Calu3 (cell line): ENCODE measurements at regions not wholly inside any gene's neighbourhood (a gene's known extent, or its start where the extent isn't known, plus 50 kb on each side); places are given as distances from the start of the nearest gene placed in this dataset.

Source experiments
- BruUV-seq: library from RNA; stranded (reverse); fragments of 400-500 nt; replicated peaks from 2 replicates; lab custom pipeline; 2021; lab: Mats Ljungman, UMichigan
- CTCF ChIA-PET: fragments of 300-600 bp; sonication (Branson Sonifier 250); formaldehyde crosslinking; loops from one replicate; lab custom pipeline; 2022; ENCODE audit warnings: antibody characterized with exemption; lab: Charles Lee
- DNase-seq: peaks from one replicate; pipeline ENCODE4 v3.0.0; 2022
- H3K27ac Mint-ChIP-seq: one replicate; pipeline ENCODE4 v1.8.0; 2022; ENCODE audit warnings: mixed read lengths; ENCODE audit not compliant: unreplicated experiment
- H3K27me3 Mint-ChIP-seq: one replicate; pipeline ENCODE4 v1.8.0; 2022; ENCODE audit warnings: mixed read lengths; ENCODE audit not compliant: unreplicated experiment
- H3K36me3 Mint-ChIP-seq: one replicate; pipeline ENCODE4 v1.8.0; 2022; ENCODE audit warnings: mild to moderate bottlenecking, moderate library complexity, mixed read lengths; ENCODE audit not compliant: insufficient read depth, unreplicated experiment
- H3K4me1 Mint-ChIP-seq: one replicate; pipeline ENCODE4 v1.8.0; 2022; ENCODE audit warnings: mild to moderate bottlenecking, low read depth, mixed read lengths; ENCODE audit not compliant: unreplicated experiment
- H3K4me3 Mint-ChIP-seq: one replicate; pipeline ENCODE4 v1.8.0; 2022; ENCODE audit warnings: mild to moderate bottlenecking, low read depth, moderate library complexity, mixed read lengths; ENCODE audit not compliant: unreplicated experiment
- H3K9me3 Mint-ChIP-seq: one replicate; pipeline ENCODE4 v1.8.0; 2022; ENCODE audit warnings: low read depth, mixed read lengths; ENCODE audit not compliant: unreplicated experiment
- CTCF ChIP-seq: fragments of 200-600 bp; IDR thresholded peaks from one replicate; pipeline ENCODE4 v1.8.0; 2022; ENCODE audit warnings: antibody characterized with exemption; ENCODE audit not compliant: unreplicated experiment
- intact Hi-C: fragments of 100-400 bp; cut with micrococcal nuclease; formaldehyde crosslinking; loops from one replicate; pipeline ENCODE4 v1.10.0; 2022; ENCODE audit not compliant: unreplicated experiment

GRCh38 chr3:4233488-4233887, 69.7 kb upstream of the SETMAR start:
- intact Hi-C loops, result no loop called here
- no TSS peak for BruUV-seq
- DNase-seq, result no peak
- no peak for TF ChIP-seq CTCF
- H3K4me1 Mint-ChIP-seq, result no peaks in the 10 kb centered on the region
- CTCF ChIA-PET, result no interaction called here
- no peaks in the 10 kb centered on the region for H3K27me3 Mint-ChIP-seq
- H3K9me3 Mint-ChIP-seq, result peaks cover 3% of the 10 kb centered on the region
- H3K4me3 Mint-ChIP-seq, result no peak overlapping the region
- no peak overlapping the region for H3K27ac Mint-ChIP-seq
- H3K36me3 Mint-ChIP-seq, result no peaks in the 10 kb centered on the region

GRCh38 chr3:4234889-4235288, 68.3 kb upstream of the SETMAR start:
- Mint-ChIP-seq H3K27ac (no peak overlapping the region), H3K36me3 (no peaks in the 10 kb centered on the region), H3K27me3 (no peaks in the 10 kb centered on the region), H3K4me3 (no peak overlapping the region), H3K4me1 (no peaks in the 10 kb centered on the region), H3K9me3 (peaks cover 3% of the 10 kb centered on the region)
- no peak for DNase-seq
- CTCF ChIA-PET, result no interaction called here
- BruUV-seq, result no TSS peak
- no peak for TF ChIP-seq CTCF
- intact Hi-C loops, result no loop called here

GRCh38 chr3:4235690-4236089, 67.5 kb upstream of the SETMAR start:
- no peak for DNase-seq
- Mint-ChIP-seq H3K4me1 (no peaks in the 10 kb centered on the region), H3K27ac (no peak overlapping the region), H3K9me3 (peaks cover 3% of the 10 kb centered on the region), H3K27me3 (no peaks in the 10 kb centered on the region), H3K36me3 (no peaks in the 10 kb centered on the region), H3K4me3 (no peak overlapping the region)
- TF ChIP-seq CTCF, result no peak
- intact Hi-C loops, result no loop called here
- CTCF ChIA-PET, result no interaction called here
- no TSS peak for BruUV-seq

- no peaks in the 10 kb centered on the region for H3K27me3 Mint-ChIP-seq
- DNase-seq, result no peak
- no peak overlapping the region for H3K4me3 Mint-ChIP-seq
- H3K4me1 Mint-ChIP-seq, result no peaks in the 10 kb centered on the region
- BruUV-seq, result no TSS peak
- H3K27ac Mint-ChIP-seq, result no peak overlapping the region
- CTCF ChIA-PET, result no interaction called here
- H3K36me3 Mint-ChIP-seq, result no peaks in the 10 kb centered on the region
- no peak for TF ChIP-seq CTCF
- intact Hi-C loops, result no loop called here
- peaks cover 13% of the 10 kb centered on the region for H3K9me3 Mint-ChIP-seq
These were observed 61.5 kb upstream of the SETMAR start for GRCh38 chr3:4241595-4242170.
